GM10248 (cell line): ENCODE measurements at regions not wholly inside any gene's neighbourhood (a gene's known extent, or its start where the extent isn't known, plus 50 kb on each side); places are given as distances from the start of the nearest gene placed in this dataset.

Experiments used
- CTCF ChIA-PET: fragments of 300-600 bp; sonication (Branson Sonifier 250); formaldehyde crosslinking; extraction: SDS; loops from one replicate; lab custom pipeline; 2021; ENCODE audit warnings: antibody characterized with exemption; lab: Yijun Ruan, JAX
- POLR2A ChIA-PET: fragments of 350-650 bp; sonication (Branson Sonifier 250); formaldehyde crosslinking; extraction: SDS; loops from one replicate; lab custom pipeline; 2020; ENCODE audit warnings: antibody characterized with exemption; lab: Yijun Ruan, JAX
- DNase-seq: peaks from one replicate; pipeline ENCODE4 v3.0.0; 2012; ENCODE audit errors: extremely low spot score
- CTCF ChIP-seq: IDR thresholded peaks from 2 replicates; pipeline ENCODE4 v1.5.1; 2012; ENCODE audit warnings: mild to moderate bottlenecking, low read depth; ENCODE audit errors: extremely low read depth, missing control alignments, control extremely low read depth

- ChIA-PET POLR2A (no interaction called here), CTCF (no interaction called here)
- no peak for DNase-seq
- no peak for TF ChIP-seq CTCF
Observed at GRCh38 chr11:16460508-16460907, 104.2 kb upstream of the SOX6 start.

- ChIA-PET POLR2A (no interaction called here), CTCF (no interaction called here)
- TF ChIP-seq CTCF = no peak
- DNase-seq = no peak
Observed at GRCh38 chr11:16456366-16456765, 100.0 kb upstream of the SOX6 start.

GRCh38 chr11:16454289-16454863 lies 98.0 kb upstream of the SOX6 start:
- no peak for TF ChIP-seq CTCF
- ChIA-PET CTCF (interaction anchor here (0.9 kb wide), 1 partner anchor 13 kb away, joined by 4 read pairs; no protein-coding TSS in a partner anchor), POLR2A (interaction anchor here (0.6 kb wide), 1 partner anchor 413 kb away, joined by 3 read pairs; no protein-coding TSS in a partner anchor)
- no peak for DNase-seq

GRCh38 chr11:16448123-16448717 lies 91.9 kb upstream of the SOX6 start:
- POLR2A ChIA-PET = no interaction called here
- CTCF ChIA-PET = interaction anchor here (1.6 kb wide), 1 partner anchor 20 kb away, joined by 5 read pairs; no protein-coding TSS in a partner anchor
- DNase-seq = no peak
- no peak for TF ChIP-seq CTCF

GRCh38 chr11:16441461-16441860 lies 85.1 kb upstream of the SOX6 start:
- no peak for DNase-seq
- CTCF ChIA-PET = no interaction called here
- POLR2A ChIA-PET = no interaction called here
- TF ChIP-seq CTCF = no peak

GRCh38 chr11:16440136-16440535 lies 83.8 kb upstream of the SOX6 start:
- POLR2A ChIA-PET = no interaction called here
- DNase-seq = no peak
- TF ChIP-seq CTCF = no peak
- CTCF ChIA-PET = no interaction called here
